Activated T-helper 17 cell treated with anti-CD3 and anti-CD28 coated beads, Interleukin-2, amount 50 U/mL, for 72 hours (primary cell): ENCODE measurements at regions not wholly inside any gene's neighbourhood (a gene's known extent, or its start where the extent isn't known, plus 50 kb on each side); places are given as distances from the start of the nearest gene placed in this dataset.
"Not testable (repeated sequence)": the region's sequence is repeated elsewhere in the genome, so short reads cannot be mapped to it uniquely, and the experiment has no call there.

Experiments used
- ATAC-seq: fragments of 150-1000 bp; cut with Tn5 transposase; replicated peaks from 2 replicates; pipeline ENCODE4 v1.10.0; 2021; ENCODE audit warnings: mild to moderate bottlenecking, moderate library complexity
- H3K27ac Mint-ChIP-seq: one replicate; pipeline ENCODE4 v1.8.0; 2022; ENCODE audit warnings: mixed read lengths
- H3K27me3 Mint-ChIP-seq: one replicate; pipeline ENCODE4 v1.8.0; 2022; ENCODE audit warnings: mixed read lengths
- H3K36me3 Mint-ChIP-seq: one replicate; pipeline ENCODE4 v1.8.0; 2022; ENCODE audit warnings: low read depth, mild to moderate bottlenecking, mixed read lengths
- H3K4me1 Mint-ChIP-seq: one replicate; pipeline ENCODE4 v1.8.0; 2022; ENCODE audit warnings: mixed read lengths
- H3K4me3 Mint-ChIP-seq: one replicate; pipeline ENCODE4 v1.8.0; 2022; ENCODE audit warnings: mild to moderate bottlenecking, mixed read lengths
- H3K9me3 Mint-ChIP-seq: one replicate; pipeline ENCODE4 v1.8.0; 2022; ENCODE audit warnings: mixed read lengths

DNA sequence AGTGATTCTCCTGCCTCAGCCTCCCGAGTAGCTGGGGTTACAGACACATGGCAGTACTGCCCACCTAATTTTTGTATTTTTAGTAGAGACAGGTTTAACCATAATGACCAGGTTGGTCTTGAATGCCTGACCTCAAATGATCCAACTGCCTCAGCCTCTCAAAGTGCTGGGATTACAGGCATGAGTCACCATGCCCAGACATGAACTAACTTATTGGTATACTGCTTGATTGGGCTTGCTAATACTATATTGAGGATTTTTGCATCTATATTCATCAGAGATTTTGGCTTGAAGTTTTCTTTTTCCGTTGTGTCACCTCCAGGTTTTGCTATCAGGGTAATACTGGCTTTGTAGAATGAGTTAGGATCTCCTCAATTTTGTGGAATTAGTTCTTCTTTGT is 706.1 kb upstream of the HS6ST1 start:
- Mint-ChIP-seq H3K4me1 (no peaks in the 10 kb centered on the region), H3K9me3 (peaks cover 3% of the 10 kb centered on the region), H3K27me3 (peaks cover 10% of the 10 kb centered on the region), H3K36me3 (no peaks in the 10 kb centered on the region), H3K4me3 (no peak overlapping the region), H3K27ac (no peak overlapping the region)
- ATAC-seq, result no peak

- peaks cover 14% of the 10 kb centered on the region for H3K9me3 Mint-ChIP-seq
- H3K4me1 Mint-ChIP-seq, result no peaks in the 10 kb centered on the region
- H3K27me3 Mint-ChIP-seq, result no peaks in the 10 kb centered on the region
- no peak overlapping the region for H3K27ac Mint-ChIP-seq
- H3K36me3 Mint-ChIP-seq, result no peaks in the 10 kb centered on the region
- no peak for ATAC-seq
- H3K4me3 Mint-ChIP-seq, result no peak overlapping the region
Measured at GRCh38 chr2:129035992-129036391, 717.3 kb upstream of the HS6ST1 start.

- H3K9me3 Mint-ChIP-seq, H3K36me3 Mint-ChIP-seq, H3K4me3 Mint-ChIP-seq, ATAC-seq, H3K27me3 Mint-ChIP-seq, H3K27ac Mint-ChIP-seq, H3K4me1 Mint-ChIP-seq: not testable (repeated sequence)
Measured at GRCh38 chr2:129043677-129044076, 725.0 kb upstream of the HS6ST1 start.

- not testable (repeated sequence) for H3K27ac Mint-ChIP-seq, ATAC-seq, H3K27me3 Mint-ChIP-seq, H3K4me1 Mint-ChIP-seq, H3K36me3 Mint-ChIP-seq, H3K9me3 Mint-ChIP-seq, H3K4me3 Mint-ChIP-seq
Measured at GRCh38 chr2:129046475-129046874, 727.8 kb upstream of the HS6ST1 start.

DNA sequence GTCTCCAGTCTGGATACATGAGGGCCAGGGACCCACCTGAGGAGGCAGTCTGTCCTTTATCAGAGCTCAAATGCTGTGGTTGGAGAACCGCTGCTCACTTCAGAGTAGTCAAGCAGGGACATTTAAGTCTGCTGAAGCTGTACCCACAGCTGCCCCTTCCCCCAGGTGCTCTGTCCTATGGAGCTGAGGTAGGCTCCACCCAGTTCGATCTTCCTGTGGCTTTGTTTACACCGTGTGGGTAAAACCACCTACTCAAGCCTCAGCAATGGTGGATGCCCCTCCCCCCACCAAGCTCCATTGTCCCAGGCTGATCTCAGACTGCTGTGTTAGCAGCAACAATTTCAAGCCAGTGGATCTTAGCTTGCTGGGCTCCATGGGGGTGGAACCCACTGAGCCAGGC is 731.4 kb upstream of the HS6ST1 start:
- no peak for ATAC-seq
- H3K27me3 Mint-ChIP-seq, result peaks cover 3% of the 10 kb centered on the region
- no peaks in the 10 kb centered on the region for H3K36me3 Mint-ChIP-seq
- no peak overlapping the region for H3K27ac Mint-ChIP-seq
- no peaks in the 10 kb centered on the region for H3K9me3 Mint-ChIP-seq
- H3K4me1 Mint-ChIP-seq, result no peaks in the 10 kb centered on the region
- no peak overlapping the region for H3K4me3 Mint-ChIP-seq

GRCh38 chr2:129055242-129055641 is 736.6 kb upstream of the HS6ST1 start:
- H3K27me3 Mint-ChIP-seq, result peaks cover 3% of the 10 kb centered on the region
- no peak for ATAC-seq
- H3K4me3 Mint-ChIP-seq, result no peak overlapping the region
- no peaks in the 10 kb centered on the region for H3K9me3 Mint-ChIP-seq
- no peaks in the 10 kb centered on the region for H3K4me1 Mint-ChIP-seq
- H3K27ac Mint-ChIP-seq, result no peak overlapping the region
- H3K36me3 Mint-ChIP-seq, result no peaks in the 10 kb centered on the region

DNA sequence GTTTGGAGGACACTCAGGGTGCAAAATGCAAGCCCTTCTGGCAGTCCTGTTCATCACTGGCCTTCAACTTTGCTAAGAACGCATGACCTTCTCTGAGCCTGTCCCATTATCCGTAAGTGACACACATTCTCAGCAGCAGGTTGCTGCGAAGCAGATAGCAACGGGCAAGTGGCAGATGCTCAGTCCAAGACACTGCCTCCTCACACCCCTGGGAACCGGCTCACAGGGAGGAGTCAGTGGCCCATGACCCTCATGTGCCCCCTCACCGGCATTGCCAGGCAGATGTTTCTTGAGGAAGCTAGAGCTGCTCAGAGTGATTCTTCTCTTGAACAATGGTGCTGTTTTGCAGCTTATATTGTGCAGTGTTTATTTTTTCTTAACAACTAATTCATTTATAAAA is 737.2 kb upstream of the HS6ST1 start:
- peaks cover 3% of the 10 kb centered on the region for H3K27me3 Mint-ChIP-seq
- no peaks in the 10 kb centered on the region for H3K4me1 Mint-ChIP-seq
- H3K4me3 Mint-ChIP-seq, result no peak overlapping the region
- no peak for ATAC-seq
- no peaks in the 10 kb centered on the region for H3K9me3 Mint-ChIP-seq
- H3K36me3 Mint-ChIP-seq, result no peaks in the 10 kb centered on the region
- H3K27ac Mint-ChIP-seq, result no peak overlapping the region

DNA sequence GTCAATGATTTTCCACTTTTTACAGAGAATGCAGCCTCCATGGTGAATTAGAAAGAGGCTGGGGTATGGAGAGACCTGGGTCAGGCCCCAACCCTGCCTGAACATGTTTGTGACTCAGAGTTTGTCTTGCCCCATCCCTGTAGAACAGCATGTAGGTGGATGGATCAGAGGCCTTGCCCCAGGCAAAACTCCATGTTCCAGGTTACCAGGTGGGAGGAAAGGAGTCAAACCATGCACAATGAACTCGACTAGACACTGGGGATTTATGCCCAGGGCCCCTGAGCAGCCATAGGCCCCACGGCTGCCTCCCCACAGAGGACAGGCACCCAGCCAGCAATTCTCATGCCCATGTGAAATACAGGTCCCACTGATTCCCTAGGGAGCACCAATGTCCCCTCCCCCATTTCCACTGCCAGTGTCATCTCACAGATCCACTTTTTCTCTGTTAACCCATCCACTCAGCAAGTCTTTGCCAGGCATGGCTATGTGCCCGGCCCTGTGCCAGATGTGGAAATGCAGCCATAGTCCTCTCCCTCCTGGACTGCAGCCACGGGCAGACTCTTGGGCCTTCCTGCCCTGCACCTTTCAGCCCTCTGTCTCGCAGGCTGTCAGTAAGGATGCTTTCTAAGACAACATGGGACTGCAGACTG is 737.8 kb upstream of the HS6ST1 start:
- H3K27me3 Mint-ChIP-seq, result peaks cover 3% of the 10 kb centered on the region
- no peak for ATAC-seq
- H3K4me1 Mint-ChIP-seq, result no peaks in the 10 kb centered on the region
- no peaks in the 10 kb centered on the region for H3K9me3 Mint-ChIP-seq
- no peaks in the 10 kb centered on the region for H3K36me3 Mint-ChIP-seq
- no peak overlapping the region for H3K27ac Mint-ChIP-seq
- no peak overlapping the region for H3K4me3 Mint-ChIP-seq

DNA sequence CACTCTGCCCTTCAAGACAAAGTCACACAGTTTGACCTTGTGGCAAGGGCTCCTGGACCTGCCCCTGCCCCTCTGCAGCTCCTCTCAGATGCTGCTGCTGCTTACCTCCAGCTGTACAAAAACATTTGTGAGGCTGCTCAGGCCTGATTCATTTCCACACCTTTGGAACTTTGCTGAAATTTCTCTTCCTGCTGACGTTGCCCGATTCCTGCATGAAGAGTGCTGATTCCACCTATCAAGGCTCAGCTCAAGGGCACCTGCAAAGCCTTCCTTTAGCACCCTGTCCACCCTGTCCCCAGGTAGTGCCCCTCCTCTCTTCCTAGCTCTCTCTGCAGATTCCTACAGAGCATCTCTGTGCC is 738.3 kb upstream of the HS6ST1 start:
- Mint-ChIP-seq H3K27me3 (no peaks in the 10 kb centered on the region), H3K36me3 (no peaks in the 10 kb centered on the region), H3K9me3 (no peaks in the 10 kb centered on the region), H3K4me1 (no peaks in the 10 kb centered on the region), H3K27ac (no peak overlapping the region), H3K4me3 (no peak overlapping the region)
- ATAC-seq, result no peak

DNA sequence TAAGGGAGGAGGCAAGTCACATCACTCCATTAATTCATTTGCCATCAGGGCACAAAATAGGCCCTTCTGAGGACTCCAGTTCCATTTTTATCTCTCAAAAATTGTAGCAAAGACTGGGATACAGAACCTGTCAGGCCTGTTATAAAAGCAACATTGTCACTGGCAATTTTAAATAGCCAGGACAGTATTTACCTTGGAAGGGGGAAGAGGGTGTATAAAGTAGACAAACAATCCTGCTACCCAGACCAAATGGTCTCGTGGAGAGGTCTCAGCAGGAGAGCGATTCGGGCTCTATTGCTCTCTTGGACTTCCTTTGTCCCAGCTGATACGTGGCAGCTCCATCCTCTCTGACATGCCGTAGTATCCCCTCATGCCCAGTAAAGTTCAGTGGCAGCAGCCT is 740.3 kb upstream of the HS6ST1 start:
- Mint-ChIP-seq H3K36me3 (no peaks in the 10 kb centered on the region), H3K9me3 (no peaks in the 10 kb centered on the region), H3K4me3 (no peak overlapping the region), H3K27ac (no peak overlapping the region), H3K4me1 (no peaks in the 10 kb centered on the region), H3K27me3 (no peaks in the 10 kb centered on the region)
- no peak for ATAC-seq

DNA sequence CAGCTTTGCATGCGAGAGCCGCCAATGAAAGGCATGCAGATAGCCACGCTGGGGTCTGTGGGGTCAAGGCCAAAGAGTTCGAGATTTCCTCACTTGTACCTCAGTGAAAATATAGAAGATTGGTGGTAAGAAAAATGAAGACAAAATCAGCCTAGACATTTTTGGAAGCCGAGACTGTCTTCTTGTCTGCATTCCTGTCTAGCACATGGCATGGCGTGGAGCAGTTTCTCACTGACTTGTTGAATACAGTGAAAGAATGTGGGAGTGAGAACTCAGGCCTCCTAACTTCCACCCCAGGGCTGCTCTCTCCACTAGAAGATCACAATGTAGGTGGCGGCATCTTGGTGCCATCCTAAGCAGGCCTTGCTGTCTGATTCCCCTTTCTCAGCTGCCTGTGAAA is 740.8 kb upstream of the HS6ST1 start:
- H3K4me3 Mint-ChIP-seq, result no peak overlapping the region
- H3K27ac Mint-ChIP-seq, result no peak overlapping the region
- H3K27me3 Mint-ChIP-seq, result no peaks in the 10 kb centered on the region
- no peaks in the 10 kb centered on the region for H3K4me1 Mint-ChIP-seq
- ATAC-seq, result no peak
- H3K9me3 Mint-ChIP-seq, result no peaks in the 10 kb centered on the region
- no peaks in the 10 kb centered on the region for H3K36me3 Mint-ChIP-seq

- no peaks in the 10 kb centered on the region for H3K36me3 Mint-ChIP-seq
- H3K27ac Mint-ChIP-seq, result no peak overlapping the region
- no peaks in the 10 kb centered on the region for H3K9me3 Mint-ChIP-seq
- no peaks in the 10 kb centered on the region for H3K27me3 Mint-ChIP-seq
- no peak for ATAC-seq
- H3K4me1 Mint-ChIP-seq, result no peaks in the 10 kb centered on the region
- no peak overlapping the region for H3K4me3 Mint-ChIP-seq
Measured at GRCh38 chr2:129061069-129061768, 742.6 kb upstream of the HS6ST1 start.

DNA sequence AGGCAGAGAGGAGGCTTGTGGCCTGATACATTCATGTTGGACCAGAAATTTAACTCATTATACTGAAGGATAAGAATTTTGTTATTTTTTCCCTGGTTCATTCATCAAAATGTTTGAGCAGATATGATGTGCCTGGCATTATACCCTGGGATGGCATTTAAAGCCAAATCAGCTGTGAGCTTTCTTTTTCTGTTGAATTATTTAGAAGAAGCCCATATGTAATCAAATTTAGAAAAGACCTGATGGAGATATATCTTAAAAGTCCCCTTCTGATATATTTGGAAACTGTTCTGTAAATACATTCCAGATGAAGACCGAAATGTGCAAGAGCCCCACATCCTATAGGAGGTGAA is 743.1 kb upstream of the HS6ST1 start:
- H3K4me3 Mint-ChIP-seq, result no peak overlapping the region
- no peaks in the 10 kb centered on the region for H3K27me3 Mint-ChIP-seq
- no peak overlapping the region for H3K27ac Mint-ChIP-seq
- no peaks in the 10 kb centered on the region for H3K36me3 Mint-ChIP-seq
- H3K4me1 Mint-ChIP-seq, result no peaks in the 10 kb centered on the region
- ATAC-seq, result no peak
- H3K9me3 Mint-ChIP-seq, result no peaks in the 10 kb centered on the region

- no peaks in the 10 kb centered on the region for H3K36me3 Mint-ChIP-seq
- H3K9me3 Mint-ChIP-seq, result no peaks in the 10 kb centered on the region
- ATAC-seq, result no peak
Measured at GRCh38 chr2:129062146-129062912, 743.7 kb upstream of the HS6ST1 start.

GRCh38 chr2:129067070-129067469 is 748.4 kb upstream of the HS6ST1 start:
- no peak for ATAC-seq
- Mint-ChIP-seq H3K4me3 (no peak overlapping the region), H3K4me1 (no peaks in the 10 kb centered on the region), H3K27ac (no peak overlapping the region), H3K36me3 (no peaks in the 10 kb centered on the region), H3K27me3 (no peaks in the 10 kb centered on the region), H3K9me3 (no peaks in the 10 kb centered on the region)

More at GRCh38 chr2:129062146-129062912, 743.7 kb upstream of the HS6ST1 start:
- Mint-ChIP-seq H3K27ac (no peak overlapping the region), H3K4me3 (no peak overlapping the region), H3K27me3 (no peaks in the 10 kb centered on the region), H3K4me1 (no peaks in the 10 kb centered on the region)
